K562 (cell line): ENCODE measurements at regions not wholly inside any gene's neighbourhood (a gene's known extent, or its start where the extent isn't known, plus 50 kb on each side); places are given as distances from the start of the nearest gene placed in this dataset.

ENCODE experiments used
- ATAC-seq: fragments of 200-7000 bp; cut with Tn5 transposase; 3 replicates; pipeline ENCODE4 v1.9.1; 2020; ENCODE audit warnings: moderate library complexity
- BruUV-seq: library from RNA; stranded (reverse); fragments of 400-500 nt; replicated peaks from 2 replicates; lab custom pipeline; 2021; lab: Mats Ljungman, UMichigan
- CTCF ChIA-PET: fragments of 300-600 bp; formaldehyde crosslinking; extraction: SDS; loops from one replicate; lab custom pipeline; 2021; ENCODE audit warnings: low intra/inter-chr PET ratio; lab: Yijun Ruan, JAX
- POLR2A ChIA-PET: fragments of 300-600, 350-650 bp; sonication (Branson Sonifier 250); formaldehyde crosslinking; extraction: SDS; loops from one replicate; lab custom pipeline; 2021; ENCODE audit warnings: antibody characterized with exemption, inconsistent platforms; lab: Yijun Ruan, JAX
- DNase-seq, 4 experiments: peaks; one replicate each; pipeline versions ENCODE4 v3.0.0 to v3.0.0-alpha.2; 2011 to 2018; ENCODE audit warnings: low spot score in 3 of 4, mixed read lengths in 3 of 4; ENCODE audit errors: extremely low read depth in 1 of 4
- FAIRE-seq: peaks from 2 replicates; lab custom pipeline; 2011; peaks lifted over from hg19 to GRCh38; lab: Jason Lieb, UNC
- H2AFZ ChIP-seq: 2 replicates; pipeline ENCODE4 v1.6.0; 2011; ENCODE audit warnings: low read depth, low read length, control low read depth, inconsistent platforms
- H3K27ac ChIP-seq: fragments of 200-600 bp; 3 replicates; pipeline ENCODE4 v1.8.0; 2011; ENCODE audit warnings: low read depth, mild to moderate bottlenecking, control low read depth, inconsistent platforms, low read length, moderate library complexity, mixed read lengths; ENCODE audit errors: extremely low read depth
- H3K27me3 ChIP-seq, 2 experiments: fragments of 300-600 bp in 1 of 2; 2 replicates in 1 of 2; 3 replicates in 1 of 2; pipeline versions ENCODE4 v1.6.0 to v1.8.0; 2011; ENCODE audit warnings: inconsistent platforms in 2 of 2, low read length in 2 of 2, mild to moderate bottlenecking in 1 of 2, mixed read lengths in 1 of 2, moderate library complexity in 1 of 2; ENCODE audit not compliant: control insufficient read depth in 2 of 2, insufficient read depth in 2 of 2
- H3K36me3 ChIP-seq: fragments of 300-600 bp; 3 replicates; pipeline ENCODE4 v1.8.0; 2011; ENCODE audit warnings: mild to moderate bottlenecking, low read length, inconsistent platforms; ENCODE audit not compliant: control insufficient read depth, insufficient read depth
- H3K4me1 ChIP-seq, 2 experiments: fragments of 200-600 bp in 1 of 2; replicated peaks in 1 of 2; 2 replicates in 1 of 2; 3 replicates in 1 of 2; pipeline versions ENCODE4 v1.5.1 to v1.8.0; 2011; ENCODE audit warnings: inconsistent platforms in 2 of 2, low read length in 2 of 2, mild to moderate bottlenecking in 1 of 2, mixed read lengths in 1 of 2, moderate library complexity in 1 of 2; ENCODE audit not compliant: control insufficient read depth in 2 of 2, insufficient read depth in 2 of 2
- H3K4me2 ChIP-seq: 2 replicates; pipeline ENCODE4 v1.6.1; 2011; ENCODE audit warnings: low read length, control low read depth, inconsistent platforms, mixed read lengths; ENCODE audit not compliant: insufficient read depth
- H3K4me3 ChIP-seq: fragments of 200-600 bp; sonication (generic), shearing (Covaris generic); 2 replicates; pipeline ENCODE4 v1.5.1; 2016; ENCODE audit warnings: control low read depth, inconsistent platforms
- H3K79me2 ChIP-seq: fragments of 200-600 bp; 3 replicates; pipeline ENCODE4 v1.8.0; 2011; ENCODE audit warnings: low read length, inconsistent platforms; ENCODE audit not compliant: control insufficient read depth, insufficient read depth
- H3K9ac ChIP-seq, 2 experiments: 2 replicates each; pipeline versions ENCODE4 v1.6.0 to v1.6.1; 2011; ENCODE audit warnings: low read depth in 2 of 2, low read length in 2 of 2, control low read depth in 1 of 2, inconsistent platforms in 1 of 2, mild to moderate bottlenecking in 1 of 2, mixed read lengths in 1 of 2; ENCODE audit not compliant: insufficient read depth in 1 of 2
- H3K9me1 ChIP-seq: one replicate; pipeline ENCODE4 v1.6.0; 2011; ENCODE audit warnings: inconsistent platforms, mild to moderate bottlenecking, low read length, moderate library complexity; ENCODE audit not compliant: control insufficient read depth, insufficient read depth
- H3K9me3 ChIP-seq: replicated peaks from 2 replicates; pipeline ENCODE4 v1.5.1; 2011; ENCODE audit warnings: low read depth, low read length, inconsistent platforms; ENCODE audit not compliant: control insufficient read depth, insufficient read depth
- H4K20me1 ChIP-seq: replicated peaks from 2 replicates; pipeline ENCODE4 v1.6.1; 2011; ENCODE audit warnings: low read length, inconsistent platforms, mixed read lengths; ENCODE audit not compliant: control insufficient read depth, insufficient read depth
- BRCA1 ChIP-seq, 2 experiments: fragments of 450-650 bp in 1 of 2; sonication (generic) in 1 of 2; formaldehyde crosslinking in 1 of 2; IDR thresholded peaks; 2 replicates each; pipeline versions ENCODE4 v1.5.0 to v1.6.1; 2017 to 2020; ENCODE audit warnings: mild to moderate bottlenecking in 1 of 2, missing genetic modification reagents in 1 of 2
- FOXA3 ChIP-seq, 2 experiments: fragments of 450-650 bp in 1 of 2; sonication (generic) in 1 of 2; formaldehyde crosslinking; IDR thresholded peaks in 1 of 2; conservative IDR thresholded peaks in 1 of 2; 2 replicates each; pipeline versions ENCODE4 v1.4.0 to v1.8.0; 2020 to 2022; ENCODE audit warnings: mild to moderate bottlenecking in 2 of 2, missing genetic modification reagents in 1 of 2
- ZFPM2 ChIP-seq: fragments of 250-450 bp; sonication (Bioruptor Pico); IDR thresholded peaks from 2 replicates; pipeline ENCODE4 v1.5.1; 2022; ENCODE audit warnings: mild to moderate bottlenecking
- ZNF318 ChIP-seq, 2 experiments: fragments of 450-650 bp; IDR thresholded peaks; 2 replicates each; pipeline ENCODE4 v1.6.1; 2016; ENCODE audit warnings: mild to moderate bottlenecking in 2 of 2, borderline replicate concordance in 1 of 2, low read depth in 1 of 2, moderate library complexity in 1 of 2
- ZNF586 ChIP-seq: fragments of 450-650 bp; formaldehyde crosslinking; conservative IDR thresholded peaks from 2 replicates; pipeline ENCODE4 v1.4.0; 2020; ENCODE audit warnings: mild to moderate bottlenecking, moderate library complexity
- WGBS: fragments of 100-300 bp; shearing (Covaris generic); methylation state at CpG from one replicate; pipeline ENCODE4 v1.1.6; 2016; ENCODE audit warnings: low coverage, mixed read lengths; ENCODE audit not compliant: insufficient coverage; ENCODE audit errors: missing lambda C conversion rate; 5-methylcytosine and 5-hydroxymethylcytosine counted together
- in situ Hi-C: fragments of 300-500 bp; cut with MboI; formaldehyde crosslinking; loops from 4 replicates; pipeline ENCODE4 v1.15.0; 2018; ENCODE audit warnings: inconsistent platforms, mixed read lengths
- intact Hi-C: fragments of 100-400 bp; cut with micrococcal nuclease; formaldehyde crosslinking; loops from 2 replicates; pipeline ENCODE4 v1.14.2; 2022

DNA sequence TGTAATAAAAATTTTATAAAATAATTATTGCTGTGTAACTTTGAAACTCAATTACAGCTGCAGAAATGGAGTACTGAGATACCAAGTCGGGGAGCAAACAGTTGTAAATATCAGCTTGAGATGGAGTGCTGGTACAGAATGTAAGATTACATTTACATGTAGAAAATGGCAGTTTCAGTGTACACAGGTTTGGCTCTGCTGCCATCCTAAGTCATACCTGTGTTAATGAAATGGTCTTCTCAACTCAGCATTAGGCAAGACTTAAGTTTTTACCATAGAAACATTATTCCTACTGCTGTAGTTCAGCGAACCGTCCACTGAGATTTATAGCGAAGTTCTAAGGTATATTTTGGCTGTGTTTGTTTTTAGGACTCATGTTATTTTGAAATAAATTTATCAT is 110.1 kb upstream of the TBL1XR1 start (continued):
- TF ChIP-seq ZNF318 (IDR thresholded peaks at IDR 0.05; ENCODE audit: borderline replicate concordance in 1 of 2, low read depth in 1 of 2) = no peak
- TF ChIP-seq, all 486 proteins: peak for 0

GRCh38 chr3:177307826-177308225 is 110.5 kb upstream of the TBL1XR1 start:
- H3K9me1 ChIP-seq = no peaks in the 10 kb centered on the region
- H3K27ac ChIP-seq = no peak overlapping the region
- no TSS peak for BruUV-seq
- no peak overlapping the region for H2AFZ ChIP-seq
- no peaks in the 10 kb centered on the region for H3K27me3 ChIP-seq
- H3K36me3 ChIP-seq = no peaks in the 10 kb centered on the region
- ATAC-seq (no peak), FAIRE-seq (no peak)
- no peaks in the 10 kb centered on the region for H3K4me1 ChIP-seq
- POLR2A ChIA-PET = no interaction called here
- no peak overlapping the region for H3K9ac ChIP-seq
- no peaks in the 10 kb centered on the region for H4K20me1 ChIP-seq
- TF ChIP-seq FOXA3 (CRISPR knock-in tag; conservative IDR thresholded peaks at IDR 0.05 in 1 of 2, IDR thresholded peaks at IDR 0.05 in 1 of 2) (no peak), ZNF586 (CRISPR knock-in tag) (no peak), ZFPM2 (CRISPR knock-in tag) (no peak), BRCA1 (IDR thresholded peaks at IDR 0.05) (no peak), BRCA1 (CRISPR knock-in tag; IDR thresholded peaks at IDR 0.05) (no peak)
- TF ChIP-seq, all 486 proteins: peak for 0
- H3K4me2 ChIP-seq = no peak overlapping the region
- CTCF ChIA-PET = no interaction called here
- in situ Hi-C loops = no loop called here
- H3K4me3 ChIP-seq = no peak overlapping the region
- intact Hi-C loops = no loop called here
- 56% methylated on average over 5 of the region's 5 CpGs for WGBS
- DNase-seq = no peak
- no peaks in the 10 kb centered on the region for H3K79me2 ChIP-seq
- peaks cover 2% of the 10 kb centered on the region for H3K9me3 ChIP-seq
